GM12865 (cell line): ENCODE measurements at regions not wholly inside any gene's neighbourhood (a gene's known extent, or its start where the extent isn't known, plus 50 kb on each side); places are given as distances from the start of the nearest gene placed in this dataset.

Experiments
- DNase-seq: peaks from one replicate; pipeline ENCODE4 v3.0.0; 2010; ENCODE audit warnings: low read depth
- H3K4me3 ChIP-seq: 2 replicates; pipeline ENCODE4 v1.5.1; 2011; ENCODE audit warnings: mild to moderate bottlenecking, low read depth, low read length, control low read depth
- TF ChIP-seq, protein P1 (sequence below): IDR thresholded peaks from 2 replicates; pipeline ENCODE4 v1.5.1; 2011; ENCODE audit warnings: low read length, control low read depth, low read depth, inconsistent platforms; ENCODE audit not compliant: insufficient read depth; ENCODE audit errors: missing control alignments

DNA sequence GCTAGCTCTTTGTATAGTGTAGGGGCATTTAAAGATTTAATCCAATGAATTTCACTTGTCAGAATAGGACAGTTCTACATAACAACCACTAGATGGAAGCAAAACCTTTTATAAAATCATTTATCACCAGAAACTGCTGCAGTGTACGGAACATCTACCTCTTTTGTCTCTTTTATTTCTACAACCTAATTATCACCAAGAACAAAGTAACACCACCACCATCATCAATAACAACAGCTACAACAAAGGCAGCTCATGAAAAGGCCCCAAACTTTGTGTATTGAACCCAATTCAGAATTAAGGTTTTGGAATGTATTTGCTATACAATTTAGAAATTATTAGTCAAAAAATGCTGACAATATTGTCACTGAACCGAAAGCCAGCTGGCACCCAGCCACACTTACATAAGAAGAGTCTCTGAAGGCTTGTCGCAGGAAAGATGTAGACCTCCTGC is 260.9 kb upstream of the RPS6KA3 start:
- TF ChIP-seq, protein P1, sequence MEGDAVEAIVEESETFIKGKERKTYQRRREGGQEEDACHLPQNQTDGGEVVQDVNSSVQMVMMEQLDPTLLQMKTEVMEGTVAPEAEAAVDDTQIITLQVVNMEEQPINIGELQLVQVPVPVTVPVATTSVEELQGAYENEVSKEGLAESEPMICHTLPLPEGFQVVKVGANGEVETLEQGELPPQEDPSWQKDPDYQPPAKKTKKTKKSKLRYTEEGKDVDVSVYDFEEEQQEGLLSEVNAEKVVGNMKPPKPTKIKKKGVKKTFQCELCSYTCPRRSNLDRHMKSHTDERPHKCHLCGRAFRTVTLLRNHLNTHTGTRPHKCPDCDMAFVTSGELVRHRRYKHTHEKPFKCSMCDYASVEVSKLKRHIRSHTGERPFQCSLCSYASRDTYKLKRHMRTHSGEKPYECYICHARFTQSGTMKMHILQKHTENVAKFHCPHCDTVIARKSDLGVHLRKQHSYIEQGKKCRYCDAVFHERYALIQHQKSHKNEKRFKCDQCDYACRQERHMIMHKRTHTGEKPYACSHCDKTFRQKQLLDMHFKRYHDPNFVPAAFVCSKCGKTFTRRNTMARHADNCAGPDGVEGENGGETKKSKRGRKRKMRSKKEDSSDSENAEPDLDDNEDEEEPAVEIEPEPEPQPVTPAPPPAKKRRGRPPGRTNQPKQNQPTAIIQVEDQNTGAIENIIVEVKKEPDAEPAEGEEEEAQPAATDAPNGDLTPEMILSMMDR = peak; percentile 25
- no peak for DNase-seq
- H3K4me3 ChIP-seq = no peak overlapping the region

DNA sequence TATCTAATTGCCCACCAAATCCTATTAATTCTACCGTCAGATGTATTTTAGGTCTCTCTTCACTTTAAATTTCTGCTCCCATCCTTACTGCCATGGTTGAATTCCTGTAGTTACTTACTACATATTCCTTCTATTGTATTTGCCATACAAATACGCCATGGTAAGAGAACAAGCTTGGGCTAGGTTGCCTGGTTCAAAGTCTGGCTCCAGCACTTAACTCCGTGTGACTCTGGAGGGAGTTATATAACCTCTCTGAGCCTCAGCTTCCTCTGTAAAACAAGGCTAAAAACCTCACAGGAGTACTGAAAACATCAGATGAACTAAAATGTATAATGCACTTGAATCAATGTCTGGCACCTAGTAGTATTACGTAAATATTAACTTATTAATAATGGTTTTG is 260.3 kb upstream of the RPS6KA3 start:
- H3K4me3 ChIP-seq = no peak overlapping the region
- TF ChIP-seq, protein P1 = no peak
- DNase-seq = no peak

DNA sequence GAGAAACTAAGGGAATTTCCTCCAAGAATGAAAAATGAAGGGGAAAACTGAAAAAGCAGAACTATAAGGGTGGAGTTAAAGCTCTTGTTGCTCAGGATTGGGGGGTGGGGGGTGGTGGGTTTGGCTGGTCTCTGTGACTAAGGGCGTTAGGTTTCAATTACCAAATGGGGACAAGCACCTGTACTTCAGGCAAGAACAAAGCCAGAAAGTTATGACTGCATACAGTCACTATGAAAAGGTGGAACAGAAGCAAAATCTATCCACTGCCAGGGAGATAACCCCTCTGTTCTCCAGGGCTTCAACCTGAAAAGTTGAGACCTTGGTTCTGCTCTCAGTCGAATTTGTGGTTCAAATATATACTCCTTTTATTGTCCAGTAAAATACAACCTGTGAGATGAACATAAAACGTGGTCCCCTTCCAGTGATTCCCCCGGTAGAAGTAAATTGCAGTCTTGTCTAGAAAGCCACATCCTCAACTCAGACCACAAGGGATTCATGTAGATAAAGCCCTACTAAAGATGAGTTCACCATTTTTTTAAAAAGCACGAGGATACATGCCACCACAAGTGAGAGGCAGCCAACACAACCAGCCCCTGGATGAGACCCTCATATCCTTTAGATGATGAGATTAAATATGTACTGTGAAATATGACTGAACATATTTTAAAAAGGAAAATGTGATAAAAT is 257.1 kb upstream of the RPS6KA3 start:
- TF ChIP-seq, protein P1 = no peak
- no peak for DNase-seq
- no peak overlapping the region for H3K4me3 ChIP-seq

DNA sequence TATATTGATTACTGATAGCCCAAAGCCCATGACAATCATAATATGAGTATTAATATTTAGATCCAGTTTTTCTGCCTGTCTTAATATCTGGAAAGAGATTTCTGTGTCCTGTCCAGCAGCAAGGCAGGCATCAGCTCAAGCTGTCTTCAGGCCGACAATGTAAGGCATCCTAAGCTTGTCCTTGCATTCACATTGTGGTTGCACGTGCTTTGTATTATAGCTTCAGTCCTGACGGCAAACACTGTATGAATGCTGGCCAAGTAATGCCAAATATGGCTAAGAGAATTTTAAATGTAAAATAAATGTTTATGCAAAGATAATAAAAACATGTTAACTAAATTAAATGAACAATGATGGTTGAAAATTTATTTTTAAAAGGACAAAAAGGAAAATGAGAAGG is 255.7 kb upstream of the RPS6KA3 start:
- no peak overlapping the region for H3K4me3 ChIP-seq
- DNase-seq = no peak
- TF ChIP-seq, protein P1 = no peak

DNA sequence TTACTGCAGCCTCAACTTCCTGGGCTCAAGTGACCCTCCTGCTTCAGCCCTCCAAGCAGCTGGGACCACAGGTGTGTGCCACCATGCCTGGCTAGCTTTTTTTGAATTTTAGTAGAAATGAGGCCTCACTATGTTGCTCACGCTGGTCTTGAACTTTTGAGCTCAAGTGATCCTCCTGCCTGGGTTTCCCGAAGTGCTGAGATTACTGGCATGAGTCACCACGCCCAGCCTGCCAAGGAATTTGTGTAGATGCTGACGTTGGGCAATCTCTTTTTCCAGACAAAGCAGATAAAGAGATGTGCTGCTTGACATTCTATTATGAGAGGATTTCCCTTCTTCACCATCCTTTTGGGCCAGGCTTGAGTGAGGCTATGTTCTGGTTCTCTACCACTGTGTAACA is 254.5 kb upstream of the RPS6KA3 start:
- TF ChIP-seq, protein P1 = no peak
- no peak for DNase-seq
- H3K4me3 ChIP-seq = no peak overlapping the region

DNA sequence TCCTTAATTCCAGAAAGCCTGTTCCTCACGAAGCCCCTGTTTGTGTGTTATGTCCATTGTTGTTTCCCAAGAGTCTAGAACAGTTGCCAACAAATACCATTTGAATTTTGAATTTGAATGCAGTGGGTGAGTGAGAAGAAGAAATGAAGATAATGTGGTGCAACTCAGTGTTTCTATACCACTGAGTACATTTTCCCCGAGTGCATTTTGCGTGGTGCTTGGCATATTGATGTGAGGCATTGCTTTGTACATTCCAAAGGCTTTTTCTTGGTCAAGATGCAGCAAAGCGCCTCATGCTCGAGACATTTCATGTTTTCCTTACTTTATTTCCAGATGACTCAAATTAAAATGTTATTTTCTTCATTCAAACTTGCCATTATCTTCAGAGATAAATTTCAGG is 253.1 kb upstream of the RPS6KA3 start:
- H3K4me3 ChIP-seq = no peak overlapping the region
- TF ChIP-seq, protein P1 = no peak
- DNase-seq = no peak

DNA sequence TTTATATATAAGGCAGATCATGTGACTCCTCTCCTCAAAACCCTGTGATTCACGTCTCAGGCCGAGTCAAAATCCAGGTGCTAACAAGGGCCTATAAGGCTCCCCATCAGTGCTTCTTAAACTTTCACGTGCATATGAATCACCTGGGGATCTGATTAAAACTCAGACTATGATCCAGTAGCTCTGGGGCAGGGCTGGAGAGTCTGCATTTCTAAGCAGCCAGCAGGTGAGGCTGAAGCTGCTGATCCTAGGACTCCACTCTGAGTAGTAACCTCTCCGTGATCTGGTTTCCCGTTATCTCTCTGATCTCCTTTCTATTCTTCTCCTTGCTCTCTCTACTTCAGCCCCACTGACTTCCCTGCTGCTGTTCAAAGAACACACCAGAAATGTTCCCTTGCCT is 252.4 kb upstream of the RPS6KA3 start:
- TF ChIP-seq, protein P1 = no peak
- H3K4me3 ChIP-seq = no peak overlapping the region
- no peak for DNase-seq
